ENCODE measurements at regions not wholly inside any gene's neighbourhood (a gene's known extent, or its start where the extent isn't known, plus 50 kb on each side); places are given as distances from the start of the nearest gene placed in this dataset.

DNA sequence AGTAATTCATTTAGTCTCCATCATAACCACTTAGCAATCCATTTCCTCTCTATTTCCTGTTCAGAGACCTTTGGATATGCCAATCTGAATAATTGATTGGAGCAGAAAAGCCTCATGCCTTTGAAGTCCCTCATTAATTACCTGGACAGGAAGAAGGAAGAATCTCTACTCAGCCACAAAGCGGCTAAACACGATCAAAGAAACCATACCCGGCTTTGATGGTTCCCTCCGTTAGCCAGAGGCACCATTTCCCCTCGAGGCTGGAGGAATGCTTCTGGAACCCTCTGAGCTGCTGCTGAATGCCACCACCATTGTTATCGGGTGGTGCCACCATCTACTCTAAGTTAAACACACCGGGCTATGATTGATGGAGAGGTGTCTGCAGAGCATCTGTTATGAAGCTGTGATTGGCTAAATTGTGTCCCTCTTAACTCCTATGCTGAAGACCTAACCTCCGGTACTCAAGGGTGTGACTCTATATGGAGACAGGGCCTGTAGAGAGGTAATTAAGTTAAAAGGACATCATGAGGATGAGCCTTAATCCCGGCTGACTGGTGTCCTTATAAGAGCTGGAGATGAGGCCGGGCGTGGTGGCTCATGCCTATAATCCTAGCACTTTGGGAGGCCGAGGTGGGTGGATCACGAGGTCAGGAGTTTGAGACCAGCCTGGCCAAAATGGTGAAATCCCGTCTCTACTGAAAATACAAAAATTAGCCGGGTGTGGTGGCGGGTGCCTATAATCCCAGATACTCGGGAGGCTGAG is 168.6 kb downstream of the CTTN start:
- H3K79me2 ChIP-seq: no peaks in the 10 kb centered on the region
- no peaks in the 10 kb centered on the region for H3K27me3 ChIP-seq
- H3K9me3 ChIP-seq (ENCODE audit: low read depth): no peaks in the 10 kb centered on the region
- H3K4me2 ChIP-seq: no peak overlapping the region
- no peak for TF ChIP-seq EZH2phosphoT487 (IDR thresholded peaks at IDR 0.05; ENCODE audit: low read depth, severe bottlenecking, unreplicated experiment)
- TF ChIP-seq, protein P1, sequence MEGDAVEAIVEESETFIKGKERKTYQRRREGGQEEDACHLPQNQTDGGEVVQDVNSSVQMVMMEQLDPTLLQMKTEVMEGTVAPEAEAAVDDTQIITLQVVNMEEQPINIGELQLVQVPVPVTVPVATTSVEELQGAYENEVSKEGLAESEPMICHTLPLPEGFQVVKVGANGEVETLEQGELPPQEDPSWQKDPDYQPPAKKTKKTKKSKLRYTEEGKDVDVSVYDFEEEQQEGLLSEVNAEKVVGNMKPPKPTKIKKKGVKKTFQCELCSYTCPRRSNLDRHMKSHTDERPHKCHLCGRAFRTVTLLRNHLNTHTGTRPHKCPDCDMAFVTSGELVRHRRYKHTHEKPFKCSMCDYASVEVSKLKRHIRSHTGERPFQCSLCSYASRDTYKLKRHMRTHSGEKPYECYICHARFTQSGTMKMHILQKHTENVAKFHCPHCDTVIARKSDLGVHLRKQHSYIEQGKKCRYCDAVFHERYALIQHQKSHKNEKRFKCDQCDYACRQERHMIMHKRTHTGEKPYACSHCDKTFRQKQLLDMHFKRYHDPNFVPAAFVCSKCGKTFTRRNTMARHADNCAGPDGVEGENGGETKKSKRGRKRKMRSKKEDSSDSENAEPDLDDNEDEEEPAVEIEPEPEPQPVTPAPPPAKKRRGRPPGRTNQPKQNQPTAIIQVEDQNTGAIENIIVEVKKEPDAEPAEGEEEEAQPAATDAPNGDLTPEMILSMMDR (IDR thresholded peaks at IDR 0.05; ENCODE audit: poor library complexity): no peak
- TF ChIP-seq EZH2 (IDR thresholded peaks at IDR 0.05; ENCODE audit: borderline replicate concordance): no peak
- H3K9me2 ChIP-seq (replicated peaks; ENCODE audit: insufficient read depth): no peaks in the 10 kb centered on the region
- no peak overlapping the region for H3K4me3 ChIP-seq
- no peaks in the 10 kb centered on the region for H4K20me1 ChIP-seq (ENCODE audit: insufficient read depth, poor library complexity, severe bottlenecking)
- no peak overlapping the region for H2AFZ ChIP-seq
- 90% methylated on average over 17 of the region's 17 CpGs for WGBS (ENCODE audit: low lambda C conversion rate, missing lambda C conversion rate)
- H3K27ac ChIP-seq: no peak overlapping the region
- H3K36me3 ChIP-seq (replicated peaks; ENCODE audit: insufficient read depth, low read depth): no peaks in the 10 kb centered on the region
- no peak for DNase-seq (ENCODE audit: low spot score)
- H3K4me1 ChIP-seq (ENCODE audit: insufficient read depth): peaks cover 5% of the 10 kb centered on the region

DNA sequence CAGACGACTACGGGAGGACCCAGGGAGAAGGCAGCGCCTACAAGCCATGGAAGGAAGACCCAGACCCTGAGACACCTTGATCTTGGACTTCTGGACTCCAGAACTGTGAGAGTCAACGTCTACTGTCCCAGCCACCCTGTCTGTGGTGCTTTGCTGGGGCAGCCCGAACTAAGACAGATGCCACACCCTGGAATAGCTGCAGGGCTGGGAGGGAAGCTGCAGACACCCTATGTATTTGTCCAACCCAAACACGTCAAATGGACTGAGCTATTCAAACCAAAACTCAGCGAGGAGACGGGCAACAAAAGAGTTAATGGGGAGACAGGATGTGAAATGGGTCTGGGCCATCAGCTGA is 169.3 kb downstream of the CTTN start:
- Histone ChIP-seq H3K27ac (peak overlapping the region; percentile 77), H3K9me2 (replicated peaks; ENCODE audit: insufficient read depth) (no peaks in the 10 kb centered on the region), H3K4me2 (peak overlapping the region; percentile 76), H2AFZ (peak overlapping the region; percentile 14), H3K4me1 (ENCODE audit: insufficient read depth) (peaks cover 5% of the 10 kb centered on the region), H3K9me3 (ENCODE audit: low read depth) (no peaks in the 10 kb centered on the region), H3K79me2 (no peaks in the 10 kb centered on the region), H3K27me3 (no peaks in the 10 kb centered on the region), H3K4me3 (no peak overlapping the region), H4K20me1 (ENCODE audit: insufficient read depth, poor library complexity, severe bottlenecking) (no peaks in the 10 kb centered on the region), H3K36me3 (replicated peaks; ENCODE audit: insufficient read depth, low read depth) (no peaks in the 10 kb centered on the region)
- 76% methylated on average over 8 of the region's 8 CpGs for WGBS (ENCODE audit: low lambda C conversion rate, missing lambda C conversion rate)
- DNase-seq (ENCODE audit: low spot score): no peak
- no peak for TF ChIP-seq EZH2phosphoT487 (IDR thresholded peaks at IDR 0.05; ENCODE audit: low read depth, severe bottlenecking, unreplicated experiment)
- no peak for TF ChIP-seq EZH2 (IDR thresholded peaks at IDR 0.05; ENCODE audit: borderline replicate concordance)
- TF ChIP-seq, protein P1 (IDR thresholded peaks at IDR 0.05; ENCODE audit: poor library complexity): no peak

DNA sequence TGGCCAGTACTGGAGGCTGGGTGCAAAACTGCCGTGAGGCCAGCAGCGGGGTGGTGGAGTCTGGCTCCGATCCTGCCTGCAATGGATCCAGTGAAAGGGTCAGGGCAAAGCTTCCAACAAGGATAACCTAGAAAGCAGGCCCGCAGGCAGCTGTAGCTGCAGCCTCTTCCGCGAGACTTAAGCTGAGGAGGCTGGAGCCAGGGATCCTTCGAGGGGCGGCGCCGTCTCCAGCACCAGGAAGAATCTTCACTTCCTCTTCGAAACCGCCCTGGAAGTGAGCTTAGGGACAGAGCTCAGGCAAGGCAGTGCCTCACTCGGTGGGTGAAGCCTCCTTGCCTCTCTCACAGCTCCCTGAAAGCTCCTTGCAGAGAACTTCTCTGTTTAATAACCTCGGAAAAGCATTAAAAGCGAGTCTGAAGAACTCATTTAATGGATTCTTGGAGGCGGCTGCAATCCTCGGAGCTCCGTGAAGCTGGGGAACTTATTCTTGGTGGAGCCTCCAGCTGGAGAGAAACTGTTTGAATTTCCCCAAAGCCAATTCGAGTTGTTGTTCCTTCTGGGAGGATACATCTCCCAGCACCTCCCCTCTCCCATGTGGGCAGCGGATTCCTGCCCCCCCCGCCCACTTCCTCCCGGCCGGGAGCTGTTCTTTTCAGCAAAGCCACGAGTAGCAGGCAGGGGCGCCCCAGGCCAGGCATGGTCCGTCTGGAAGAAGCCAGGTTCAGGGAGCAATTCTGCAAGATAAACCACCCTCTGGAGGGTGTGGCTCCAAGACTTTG is 169.9 kb downstream of the CTTN start:
- H3K27ac ChIP-seq: peak overlapping the region; percentile 77
- no peaks in the 10 kb centered on the region for H3K9me3 ChIP-seq (ENCODE audit: low read depth)
- peak overlapping the region; percentile 76 for H3K4me2 ChIP-seq

More for the DNA sequence above, 169.9 kb downstream of the CTTN start:
- Histone ChIP-seq H3K9me2 (replicated peaks; ENCODE audit: insufficient read depth) (no peaks in the 10 kb centered on the region), H2AFZ (peak overlapping the region; percentile 14), H3K79me2 (no peaks in the 10 kb centered on the region), H3K27me3 (no peaks in the 10 kb centered on the region), H3K36me3 (replicated peaks; ENCODE audit: insufficient read depth, low read depth) (no peaks in the 10 kb centered on the region), H3K4me3 (peak overlapping the region; percentile 7), H4K20me1 (ENCODE audit: insufficient read depth, poor library complexity, severe bottlenecking) (no peaks in the 10 kb centered on the region), H3K4me1 (ENCODE audit: insufficient read depth) (peaks cover 5% of the 10 kb centered on the region)
- DNase-seq (ENCODE audit: low spot score): peak; percentile 81
- WGBS (ENCODE audit: low lambda C conversion rate, missing lambda C conversion rate): 31% methylated on average over 26 of the region's 26 CpGs
- TF ChIP-seq EZH2phosphoT487 (IDR thresholded peaks at IDR 0.05; ENCODE audit: low read depth, severe bottlenecking, unreplicated experiment): no peak
- no peak for TF ChIP-seq EZH2 (IDR thresholded peaks at IDR 0.05; ENCODE audit: borderline replicate concordance)
- TF ChIP-seq, protein P1 (IDR thresholded peaks at IDR 0.05; ENCODE audit: poor library complexity): peak; percentile 36
